ENCODE measurements at regions not wholly inside any gene's neighbourhood (a gene's known extent, or its start where the extent isn't known, plus 50 kb on each side); places are given as distances from the start of the nearest gene placed in this dataset.

DNA sequence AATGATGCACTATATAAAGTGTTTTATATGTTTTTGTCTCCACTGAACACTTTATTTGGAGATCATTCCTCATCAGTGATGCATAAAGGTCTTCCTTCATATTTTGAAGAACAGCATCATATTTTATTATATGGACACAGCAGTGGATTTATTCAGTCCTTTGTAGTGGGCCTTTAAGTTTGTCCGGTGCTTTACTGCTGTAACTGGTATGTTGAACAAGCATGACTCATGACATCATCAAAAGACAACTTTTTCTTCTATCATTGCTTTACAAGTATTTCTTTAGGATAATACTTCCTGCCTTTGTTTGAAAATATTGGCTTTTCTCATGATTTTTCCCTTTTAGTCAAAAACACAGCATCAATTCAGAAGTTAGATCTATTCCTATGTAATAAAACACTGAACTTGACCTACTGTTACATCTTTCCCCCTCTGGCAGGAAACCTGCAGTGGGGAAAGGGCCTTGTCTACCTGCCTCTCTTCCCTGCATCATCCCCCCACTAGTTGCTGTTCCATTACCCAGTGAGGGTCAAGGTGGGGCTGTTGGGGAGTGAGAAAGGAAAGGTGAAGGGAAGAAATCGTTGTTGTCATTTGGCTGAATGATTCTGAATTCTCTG lies 241.2 kb downstream of the CYP26B1 start:
- DNase-seq = no peak

GRCh38 chr2:71905205-71905604 lies 242.5 kb downstream of the CYP26B1 start:
- DNase-seq = no peak

DNA sequence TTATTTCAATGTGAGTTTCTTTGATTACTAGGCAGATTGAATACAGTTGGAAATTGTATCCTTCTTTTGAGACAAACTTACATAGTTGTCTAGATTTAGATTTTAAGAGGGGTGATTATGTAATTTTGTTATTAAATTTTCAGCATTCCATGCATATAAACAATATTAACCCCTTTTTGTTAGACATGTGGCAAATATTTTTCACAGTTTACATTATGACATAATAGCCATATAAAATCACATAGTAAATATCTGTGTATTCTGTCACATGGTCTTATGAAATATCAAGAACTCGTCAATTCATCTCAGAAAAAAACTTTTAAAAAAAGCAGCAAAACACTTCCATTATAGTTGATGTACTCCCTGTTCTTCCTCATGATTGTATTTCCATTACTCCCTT lies 243.8 kb downstream of the CYP26B1 start:
- DNase-seq = no peak

DNA sequence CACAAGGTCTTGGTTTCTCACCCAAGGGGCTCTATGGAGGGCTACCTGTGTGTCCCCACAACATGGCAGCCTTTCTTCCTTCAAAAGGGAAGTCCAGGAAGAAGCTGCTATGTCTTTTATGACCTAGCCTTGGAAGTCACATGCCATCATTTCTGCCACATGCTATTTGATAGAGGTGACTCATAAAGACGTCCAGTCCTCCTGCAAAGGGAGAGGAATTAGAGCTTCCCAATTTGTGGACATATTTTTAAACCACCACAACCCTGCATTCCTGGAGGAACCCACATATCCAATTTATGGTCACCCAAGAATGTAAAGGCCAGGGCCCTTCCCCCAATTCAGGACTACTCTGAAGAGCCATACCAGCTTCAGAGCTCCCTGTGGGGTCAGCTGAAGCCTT lies 246.2 kb downstream of the CYP26B1 start:
- no peak for DNase-seq

- DNase-seq = no peak
These were observed 248.6 kb downstream of the CYP26B1 start for GRCh38 chr2:71898851-71899681.

GRCh38 chr2:71898375-71898774 lies 249.3 kb downstream of the CYP26B1 start:
- DNase-seq = no peak

- no peak for DNase-seq
These were observed 249.8 kb downstream of the CYP26B1 start for GRCh38 chr2:71897836-71898235.

- no peak for DNase-seq
These were observed 250.6 kb downstream of the CYP26B1 start for GRCh38 chr2:71897137-71897480.

- no peak for DNase-seq
These were observed 251.1 kb downstream of the CYP26B1 start for GRCh38 chr2:71896385-71897136.

- no peak for DNase-seq
These were observed 252.1 kb downstream of the CYP26B1 start for GRCh38 chr2:71895320-71896161.

- DNase-seq = no peak
These were observed 253.4 kb downstream of the CYP26B1 start for GRCh38 chr2:71894261-71894660.

DNA sequence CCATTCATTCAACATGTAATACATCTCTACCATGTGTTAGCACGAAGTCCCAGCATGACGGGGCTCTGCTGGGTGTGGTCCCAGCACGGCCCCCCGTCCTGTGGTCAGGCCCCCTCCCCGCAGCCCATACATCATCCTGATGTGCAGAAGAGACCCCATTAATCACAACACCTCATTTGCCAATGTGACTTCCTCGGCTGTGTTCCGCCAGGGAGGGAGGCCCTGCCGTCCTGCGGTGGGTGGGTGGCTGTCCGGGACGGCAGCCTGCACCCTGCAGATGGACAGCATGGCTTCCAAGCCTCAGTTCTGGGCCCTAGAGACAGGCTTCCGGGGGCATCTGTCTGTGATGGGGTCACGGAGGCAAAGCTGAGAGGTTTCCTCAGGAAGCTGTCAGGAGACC lies 254.0 kb downstream of the CYP26B1 start:
- no peak for DNase-seq

DNA sequence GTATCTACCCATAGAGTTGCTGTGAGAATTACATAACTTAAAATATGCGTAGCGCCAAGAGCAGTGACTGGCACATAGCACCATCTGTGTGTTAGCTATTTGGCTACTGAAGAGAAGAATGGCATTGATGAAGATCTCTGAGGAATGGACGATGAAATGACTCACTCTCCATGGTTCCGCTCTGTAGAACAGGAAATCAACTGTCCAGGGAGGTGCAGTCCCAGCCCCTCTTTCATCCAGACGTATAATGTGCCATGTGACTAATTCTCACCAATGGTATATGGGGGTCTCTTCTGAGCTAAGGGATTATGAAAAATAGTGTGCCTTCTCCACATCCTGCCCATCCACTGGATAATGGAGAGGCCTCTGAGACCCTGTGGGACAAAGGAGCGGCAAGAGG lies 254.8 kb downstream of the CYP26B1 start:
- no peak for DNase-seq

DNA sequence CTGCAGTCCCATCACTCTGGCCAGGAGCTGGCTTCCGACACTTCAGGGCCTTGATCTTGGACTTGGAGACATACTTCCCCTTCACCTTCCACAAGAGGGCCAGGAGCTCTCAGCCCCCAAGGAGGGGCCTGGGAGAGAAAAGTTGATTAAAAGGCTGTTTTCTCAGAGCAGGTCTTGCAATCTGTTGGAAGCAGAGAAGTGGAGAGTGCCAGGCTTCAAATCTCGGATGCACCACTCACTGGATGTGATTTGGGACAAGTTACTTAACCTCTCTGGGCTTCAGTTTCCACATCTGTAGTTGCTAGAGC lies 255.3 kb downstream of the CYP26B1 start:
- DNase-seq = no peak

DNA sequence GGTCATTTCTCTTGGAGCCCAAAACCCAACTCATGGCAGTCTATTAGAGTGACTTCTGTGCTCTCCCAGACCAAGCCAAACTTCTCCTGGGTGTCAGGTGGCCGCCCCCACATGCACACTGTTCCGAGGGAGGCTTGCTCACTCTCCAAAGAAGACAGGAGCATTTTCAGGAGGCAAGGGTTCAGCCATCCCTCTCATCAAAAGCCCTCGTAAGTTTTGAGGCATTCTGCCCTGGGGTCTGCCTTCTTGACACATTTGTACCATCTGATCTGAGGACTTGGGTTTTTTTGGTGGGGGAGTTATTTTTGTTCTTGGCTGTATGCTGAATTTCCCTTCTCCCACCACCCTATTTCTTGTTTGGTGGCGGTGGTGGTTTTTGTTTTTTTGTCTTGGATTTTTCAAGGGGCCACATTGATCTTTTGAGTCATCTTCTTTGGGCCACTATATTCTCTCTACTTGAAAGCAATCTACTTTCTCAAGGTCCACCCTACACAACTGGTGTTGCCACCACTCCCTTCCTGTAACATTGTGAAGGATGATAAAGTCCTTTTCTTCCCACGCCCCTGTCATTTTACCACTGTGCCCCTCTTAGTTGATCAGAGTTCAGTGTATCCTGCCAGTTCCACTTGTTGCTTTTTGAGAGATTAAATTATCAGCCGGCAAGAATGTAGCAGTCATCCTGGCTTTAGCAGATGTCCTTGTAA lies 255.8 kb downstream of the CYP26B1 start:
- DNase-seq = peak in 1 of 2 donors; percentile 1

- DNase-seq = no peak
These were observed 256.5 kb downstream of the CYP26B1 start for GRCh38 chr2:71891155-71891554.

DNA sequence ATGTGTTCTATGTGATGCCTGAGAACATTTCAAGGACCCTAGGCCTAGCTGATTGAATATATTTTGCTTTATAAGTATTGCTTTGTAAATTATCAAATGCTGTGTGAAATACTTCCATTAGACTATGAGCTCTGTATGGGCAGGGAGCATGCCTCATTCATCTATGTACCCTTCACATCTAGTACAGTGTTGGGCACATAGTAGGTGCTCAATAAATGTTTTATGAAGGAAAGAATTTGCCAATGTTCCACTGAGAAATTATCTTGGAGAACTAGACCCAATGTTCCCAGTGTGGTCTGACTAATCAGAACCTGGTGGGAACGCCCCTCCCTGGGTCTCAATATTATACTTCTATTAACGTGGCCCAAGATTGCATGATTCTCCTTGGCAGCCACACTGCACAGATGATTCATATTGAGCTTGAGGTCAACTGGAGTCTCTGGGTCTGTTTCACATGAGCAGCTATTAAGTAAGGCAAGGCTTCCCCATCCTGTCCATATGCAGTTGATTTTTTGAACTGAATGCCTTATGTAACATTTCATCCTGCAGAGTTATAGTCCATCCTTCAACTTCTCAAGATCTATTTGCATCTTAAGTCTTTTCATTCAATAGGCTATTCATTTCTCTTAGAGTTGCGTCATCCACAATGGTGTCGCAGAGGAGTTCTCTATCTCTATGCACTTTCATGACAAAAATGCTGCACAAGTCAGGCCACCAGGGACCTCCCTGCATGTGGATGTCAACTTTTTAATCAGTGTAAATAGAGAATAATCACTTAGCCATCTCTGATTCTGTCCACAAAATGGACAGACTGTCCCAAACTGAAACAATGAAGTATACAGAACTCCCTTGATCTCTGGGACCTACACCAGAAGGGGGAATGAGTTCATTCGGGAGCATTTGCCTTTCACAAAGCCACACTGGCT lies 257.6 kb downstream of the CYP26B1 start:
- no peak for DNase-seq

DNA sequence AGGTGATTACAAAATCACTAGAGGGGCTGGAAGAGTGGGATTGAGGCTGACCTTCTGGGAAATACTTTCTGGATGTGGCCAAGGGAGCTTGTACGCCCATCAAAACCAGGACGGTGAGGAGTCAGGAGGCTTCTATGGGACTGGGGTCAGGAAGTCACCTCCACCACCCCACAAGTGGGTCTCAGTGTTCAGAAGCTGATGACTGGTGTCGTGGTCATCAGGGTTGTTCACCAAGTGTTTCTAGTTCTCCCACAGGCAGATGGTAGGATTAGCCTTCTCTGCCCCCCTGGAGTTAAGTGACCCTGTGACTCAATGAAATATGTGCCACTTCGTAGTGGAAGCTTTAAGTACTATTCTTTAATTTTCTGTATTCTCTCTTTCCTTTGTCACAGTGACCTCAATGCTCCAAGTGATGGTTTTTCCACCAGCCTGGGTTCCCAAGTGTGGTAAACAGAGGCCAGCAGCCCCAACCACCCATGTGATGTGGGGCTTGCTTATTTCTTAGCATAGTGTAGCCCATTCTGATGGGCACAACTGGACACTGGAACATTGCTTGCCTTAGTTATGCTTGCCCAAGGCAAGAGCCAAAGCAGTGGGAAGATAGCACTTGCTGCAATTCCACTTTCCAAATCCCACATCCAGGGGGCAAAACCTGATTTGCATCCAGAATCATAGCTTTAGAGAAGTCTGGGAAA lies 258.8 kb downstream of the CYP26B1 start:
- peak in 1 of 2 donors; percentile 4 for DNase-seq

GRCh38 chr2:71887196-71887595 lies 260.5 kb downstream of the CYP26B1 start:
- no peak for DNase-seq

DNA sequence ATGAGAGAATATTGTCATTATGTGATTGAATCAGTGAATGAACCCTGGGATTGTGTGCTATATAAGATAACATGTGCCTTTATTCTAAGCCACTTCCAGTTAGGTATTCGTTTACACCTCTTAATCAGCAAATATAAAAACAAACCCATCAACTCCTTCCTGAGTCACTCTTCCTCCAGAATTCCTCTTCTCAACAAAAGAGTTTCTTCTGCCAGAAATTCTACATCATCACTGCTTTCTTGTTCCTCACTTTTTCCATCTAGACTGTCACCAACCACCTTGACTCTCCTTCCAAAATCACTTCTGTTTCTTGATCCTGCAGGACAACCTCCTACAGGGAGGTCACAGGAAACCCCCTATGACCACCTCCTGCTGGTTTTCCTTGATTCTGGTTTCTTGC lies 261.4 kb downstream of the CYP26B1 start:
- DNase-seq = no peak

All from stimulated activated CD4-positive, alpha-beta T cell treated with anti-CD3 and anti-CD28 coated beads, Interleukin-2, amount 100 ng/mL, for 24 hours (primary cell).